ENCODE measurements at regions not wholly inside any gene's neighbourhood (a gene's known extent, or its start where the extent isn't known, plus 50 kb on each side); places are given as distances from the start of the nearest gene placed in this dataset.
A peak's percentile ranks its signal among the peaks of the same experiment; 100 is the strongest.

DNA sequence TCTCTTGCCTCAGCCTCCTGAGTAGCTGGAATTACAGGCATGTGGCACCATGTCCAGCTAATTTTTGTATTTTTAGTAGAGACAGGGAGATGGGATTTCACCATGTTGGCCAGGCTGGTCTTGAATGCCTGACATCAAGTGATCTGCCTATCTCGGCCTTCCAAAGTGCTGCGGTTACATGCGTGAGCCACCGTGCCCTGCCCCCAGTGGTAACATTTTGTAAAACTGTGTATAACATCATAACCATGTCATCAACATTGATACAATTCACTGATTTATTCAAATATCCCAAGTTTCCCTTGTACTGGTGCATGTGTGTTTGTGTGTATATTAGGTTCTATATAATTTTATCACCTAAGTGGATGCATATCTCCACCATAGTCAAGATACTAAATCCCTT, 70.0 kb downstream of the PDCL3 start:
- intact Hi-C loops (cut with DNase I), result no loop called here
- no peaks in the 10 kb centered on the region for H3K9me3 ChIP-seq
- H3K4me1 ChIP-seq, result no peaks in the 10 kb centered on the region
- ATAC-seq (no peak), DNase-seq (no peak)
- TF ChIP-seq, protein P1, sequence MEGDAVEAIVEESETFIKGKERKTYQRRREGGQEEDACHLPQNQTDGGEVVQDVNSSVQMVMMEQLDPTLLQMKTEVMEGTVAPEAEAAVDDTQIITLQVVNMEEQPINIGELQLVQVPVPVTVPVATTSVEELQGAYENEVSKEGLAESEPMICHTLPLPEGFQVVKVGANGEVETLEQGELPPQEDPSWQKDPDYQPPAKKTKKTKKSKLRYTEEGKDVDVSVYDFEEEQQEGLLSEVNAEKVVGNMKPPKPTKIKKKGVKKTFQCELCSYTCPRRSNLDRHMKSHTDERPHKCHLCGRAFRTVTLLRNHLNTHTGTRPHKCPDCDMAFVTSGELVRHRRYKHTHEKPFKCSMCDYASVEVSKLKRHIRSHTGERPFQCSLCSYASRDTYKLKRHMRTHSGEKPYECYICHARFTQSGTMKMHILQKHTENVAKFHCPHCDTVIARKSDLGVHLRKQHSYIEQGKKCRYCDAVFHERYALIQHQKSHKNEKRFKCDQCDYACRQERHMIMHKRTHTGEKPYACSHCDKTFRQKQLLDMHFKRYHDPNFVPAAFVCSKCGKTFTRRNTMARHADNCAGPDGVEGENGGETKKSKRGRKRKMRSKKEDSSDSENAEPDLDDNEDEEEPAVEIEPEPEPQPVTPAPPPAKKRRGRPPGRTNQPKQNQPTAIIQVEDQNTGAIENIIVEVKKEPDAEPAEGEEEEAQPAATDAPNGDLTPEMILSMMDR (IDR thresholded peaks at IDR 0.05), result no peak
- no peaks in the 10 kb centered on the region for H3K36me3 ChIP-seq
- H3K27me3 ChIP-seq, result no peaks in the 10 kb centered on the region
- H3K27ac ChIP-seq, result no peak overlapping the region
- H3K4me3 ChIP-seq, result no peak overlapping the region

DNA sequence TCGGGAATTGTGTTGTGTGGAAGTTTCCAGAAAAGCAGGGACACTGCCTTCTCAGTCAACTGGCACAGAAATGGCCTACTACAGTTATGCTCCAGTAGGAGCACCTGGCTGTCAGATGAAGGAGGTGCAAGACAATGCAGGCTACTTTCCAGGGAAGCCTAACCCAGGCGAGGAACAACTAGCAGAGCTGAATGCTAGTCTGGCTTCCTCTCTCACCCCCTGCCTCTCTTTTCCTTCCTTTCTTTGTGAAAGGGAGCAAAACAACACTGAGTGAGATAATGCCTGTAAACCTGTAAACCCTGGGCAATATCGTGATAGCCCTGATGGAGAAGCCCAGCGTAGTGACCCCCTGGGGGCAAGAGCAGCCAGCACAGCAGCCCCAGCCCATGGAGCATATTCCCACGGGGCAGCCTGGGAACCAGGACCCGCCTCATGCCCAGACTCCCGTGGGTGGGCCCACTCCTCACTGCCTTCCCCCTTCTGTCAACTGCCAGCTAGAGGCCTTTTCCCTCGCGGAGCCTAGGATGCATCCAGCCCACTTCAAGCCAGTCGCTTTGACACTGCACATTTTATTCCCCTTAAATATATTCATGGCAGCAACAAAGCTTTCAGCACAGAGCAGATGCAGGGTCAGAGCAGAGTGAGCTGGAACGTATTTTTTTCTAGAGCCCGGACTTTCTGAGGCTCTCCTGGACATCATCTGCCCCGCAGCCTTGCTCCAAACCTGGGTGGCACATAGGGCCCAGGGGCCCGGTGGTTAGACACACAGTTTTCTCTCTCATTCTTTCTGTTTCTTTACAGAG, 77.0 kb downstream of the PDCL3 start:
- H3K4me3 ChIP-seq, result no peak overlapping the region
- no peaks in the 10 kb centered on the region for H3K9me3 ChIP-seq
- no peaks in the 10 kb centered on the region for H3K36me3 ChIP-seq
- DNase-seq (no peak), ATAC-seq (peak; percentile 21)
- H3K27me3 ChIP-seq, result peaks cover 0 to 5% of the 10 kb centered on the region in 2 donors
- no peaks in the 10 kb centered on the region for H3K4me1 ChIP-seq
- TF ChIP-seq, protein P1 (IDR thresholded peaks at IDR 0.05), result no peak
- intact Hi-C loops (cut with DNase I), result no loop called here
- H3K27ac ChIP-seq, result no peak overlapping the region

DNA sequence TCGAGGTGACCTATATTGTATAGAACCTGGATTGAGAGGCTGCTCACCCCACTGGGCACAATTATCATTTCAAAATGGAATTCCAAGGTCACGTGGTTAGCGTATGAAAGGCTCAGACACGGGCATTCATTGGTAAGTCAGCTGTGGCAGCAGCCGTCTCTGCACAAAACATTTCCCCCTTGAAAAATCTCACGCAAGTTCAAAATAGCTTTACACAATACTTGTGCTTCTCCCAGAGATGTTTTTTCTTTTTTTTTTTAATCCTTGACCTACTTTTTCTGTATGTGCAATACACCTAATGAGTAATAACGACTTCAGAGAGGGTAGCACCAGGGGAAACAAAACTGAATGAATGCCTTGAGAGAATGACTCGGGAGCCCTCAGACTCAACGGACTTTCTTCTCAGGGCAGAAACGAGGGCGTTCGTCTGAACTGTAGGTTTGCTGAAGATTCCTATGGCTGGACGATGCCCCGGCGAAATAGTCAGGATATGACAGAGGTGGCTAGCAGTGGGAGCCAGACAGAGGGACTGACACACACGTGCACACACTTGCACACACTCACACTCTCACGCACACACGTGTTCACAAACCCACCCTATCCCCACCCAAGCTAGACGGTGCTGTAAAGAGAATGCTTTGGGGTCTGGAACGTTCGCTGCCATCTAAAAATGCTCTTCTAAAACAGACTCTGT, 77.8 kb downstream of the PDCL3 start:
- Histone ChIP-seq H3K27me3 (peaks cover 0 to 5% of the 10 kb centered on the region in 2 donors), H3K27ac (no peak overlapping the region), H3K9me3 (no peaks in the 10 kb centered on the region), H3K36me3 (no peaks in the 10 kb centered on the region), H3K4me3 (no peak overlapping the region), H3K4me1 (no peaks in the 10 kb centered on the region)
- TF ChIP-seq, protein P1 (IDR thresholded peaks at IDR 0.05), result no peak
- DNase-seq, result peak in 1 of 4 donors; percentile 31
- ATAC-seq, result peak; percentile 74
- intact Hi-C loops (cut with DNase I), result no loop called here

DNA sequence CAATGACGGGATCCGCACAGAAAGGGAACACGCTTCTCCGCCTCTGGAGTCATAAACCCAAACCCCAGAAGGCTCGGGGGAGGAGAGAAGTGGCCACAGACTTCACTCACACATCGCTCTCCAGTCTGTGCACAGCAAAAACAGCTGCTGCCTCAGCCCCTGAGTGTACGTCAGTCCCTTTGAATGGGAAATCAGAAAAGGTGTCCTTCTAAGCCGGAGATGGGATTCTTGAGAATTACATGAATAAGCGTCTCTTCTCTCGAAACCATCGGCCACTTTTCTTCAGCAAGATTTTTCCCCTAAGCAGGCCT, 78.3 kb downstream of the PDCL3 start:
- intact Hi-C loops (cut with DNase I), result no loop called here
- ATAC-seq (no peak), DNase-seq (no peak)
- H3K4me3 ChIP-seq, result no peak overlapping the region
- peaks cover 0 to 5% of the 10 kb centered on the region in 2 donors for H3K27me3 ChIP-seq
- TF ChIP-seq, protein P1 (IDR thresholded peaks at IDR 0.05), result no peak
- H3K9me3 ChIP-seq, result no peaks in the 10 kb centered on the region
- H3K27ac ChIP-seq, result no peak overlapping the region
- no peaks in the 10 kb centered on the region for H3K36me3 ChIP-seq
- H3K4me1 ChIP-seq, result no peaks in the 10 kb centered on the region

GRCh38 chr2:100642425-100642824, 79.6 kb downstream of the PDCL3 start:
- Histone ChIP-seq H3K4me1 (no peaks in the 10 kb centered on the region), H3K9me3 (no peaks in the 10 kb centered on the region), H3K4me3 (no peak overlapping the region), H3K27ac (no peak overlapping the region), H3K36me3 (no peaks in the 10 kb centered on the region), H3K27me3 (peaks cover 0 to 5% of the 10 kb centered on the region in 2 donors)
- TF ChIP-seq, protein P1 (IDR thresholded peaks at IDR 0.05), result no peak
- ATAC-seq (no peak), DNase-seq (no peak)
- intact Hi-C loops (cut with DNase I), result no loop called here
